ENCODE measurements at regions not wholly inside any gene's neighbourhood (a gene's known extent, or its start where the extent isn't known, plus 50 kb on each side); places are given as distances from the start of the nearest gene placed in this dataset.

DNA sequence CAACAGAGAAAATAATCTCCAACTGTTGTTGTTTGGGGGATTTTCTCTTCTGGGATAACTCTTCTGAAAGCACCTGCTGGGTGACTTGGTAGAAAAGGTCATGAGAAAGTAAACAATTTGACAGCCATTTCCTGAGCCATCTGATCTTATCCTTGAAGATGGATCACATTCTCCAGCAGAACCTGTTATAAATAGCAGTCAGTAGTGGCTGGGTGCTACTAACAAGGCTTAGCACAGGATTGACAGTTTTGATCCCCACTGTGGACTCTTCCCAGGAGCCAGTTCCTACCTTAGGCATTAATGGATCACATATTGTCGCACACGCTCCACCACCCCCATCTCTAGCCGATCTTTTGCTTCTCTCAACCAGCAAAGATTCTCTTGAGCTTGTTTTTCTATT is 220.2 kb downstream of the PLK2 start:
- H3K9me3 Mint-ChIP-seq (ENCODE audit: low read depth, unreplicated experiment): peaks cover 4% of the 10 kb centered on the region
- no peak for TF ChIP-seq CTCF (IDR thresholded peaks at IDR 0.05; ENCODE audit: unreplicated experiment)
- no peak for DNase-seq
- intact Hi-C loops (cut with micrococcal nuclease; ENCODE audit: unreplicated experiment): loop anchor here (10.0 kb wide), 2 partner anchors 55 to 105 kb away; no protein-coding TSS in a partner anchor
- CTCF ChIA-PET: interaction anchor here (1.5 kb wide), 1 partner anchor 52 kb away, joined by 4 read pairs; no protein-coding TSS in a partner anchor
- no peaks in the 10 kb centered on the region for H3K27me3 Mint-ChIP-seq (ENCODE audit: unreplicated experiment)
- no TSS peak for BruUV-seq (replicated peaks)
- H3K4me3 Mint-ChIP-seq (ENCODE audit: low read depth, unreplicated experiment): no peak overlapping the region
- no peak overlapping the region for H3K27ac Mint-ChIP-seq (ENCODE audit: unreplicated experiment)
- no peaks in the 10 kb centered on the region for H3K36me3 Mint-ChIP-seq (ENCODE audit: insufficient read depth, unreplicated experiment)
- H3K4me1 Mint-ChIP-seq (ENCODE audit: low read depth, unreplicated experiment): peaks cover 22% of the 10 kb centered on the region

DNA sequence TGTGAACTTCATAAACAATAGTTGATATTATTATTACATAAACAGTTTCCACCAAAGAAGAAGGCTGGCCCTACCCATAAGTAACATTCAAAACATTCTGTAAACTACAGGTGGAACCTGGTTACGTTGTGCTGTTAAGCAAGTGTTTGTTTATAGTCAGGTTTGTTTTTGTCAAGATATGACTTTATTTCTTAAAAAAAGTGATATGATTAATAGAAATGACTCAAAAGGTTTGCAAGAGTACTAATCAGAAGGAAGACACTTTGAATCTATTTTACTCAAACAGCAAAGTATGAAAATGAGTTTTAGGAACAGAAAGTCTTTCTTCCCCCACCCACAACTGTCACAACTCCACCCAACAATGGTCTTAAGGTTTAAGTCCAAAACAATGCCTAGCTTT is 220.8 kb downstream of the PLK2 start:
- Mint-ChIP-seq H3K4me3 (ENCODE audit: low read depth, unreplicated experiment) (no peak overlapping the region), H3K27ac (ENCODE audit: unreplicated experiment) (no peak overlapping the region), H3K9me3 (ENCODE audit: low read depth, unreplicated experiment) (peaks cover 4% of the 10 kb centered on the region), H3K36me3 (ENCODE audit: insufficient read depth, unreplicated experiment) (no peaks in the 10 kb centered on the region), H3K27me3 (ENCODE audit: unreplicated experiment) (no peaks in the 10 kb centered on the region), H3K4me1 (ENCODE audit: low read depth, unreplicated experiment) (peaks cover 26% of the 10 kb centered on the region)
- no TSS peak for BruUV-seq (replicated peaks)
- intact Hi-C loops (cut with micrococcal nuclease; ENCODE audit: unreplicated experiment): loop anchor here (10.0 kb wide), 2 partner anchors 54 to 104 kb away; no protein-coding TSS in a partner anchor
- CTCF ChIA-PET: interaction anchor here (0.6 kb wide), 2 partner anchors 48 to 171 kb away, joined by 3 to 5 read pairs; no protein-coding TSS in a partner anchor
- no peak for TF ChIP-seq CTCF (IDR thresholded peaks at IDR 0.05; ENCODE audit: unreplicated experiment)
- no peak for DNase-seq

DNA sequence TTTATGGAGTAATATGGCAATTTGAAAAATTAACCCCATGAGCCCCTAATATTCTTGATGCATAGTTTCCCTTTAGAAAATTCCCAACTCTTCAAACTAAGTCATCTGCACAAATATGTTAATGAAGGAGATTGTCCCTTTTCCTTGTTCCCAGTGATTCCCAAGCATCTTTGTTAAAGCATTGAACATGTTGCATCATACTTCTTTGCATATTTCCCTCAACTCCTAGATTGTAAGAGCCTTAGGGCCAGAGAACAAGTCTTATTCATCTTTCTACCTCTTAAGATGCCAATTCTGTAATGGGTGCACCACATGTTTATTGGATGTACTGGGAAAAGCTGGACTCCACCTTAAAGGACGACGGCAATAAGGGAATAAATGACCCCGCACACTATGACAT is 223.4 kb downstream of the PLK2 start:
- no peaks in the 10 kb centered on the region for H3K9me3 Mint-ChIP-seq (ENCODE audit: low read depth, unreplicated experiment)
- H3K36me3 Mint-ChIP-seq (ENCODE audit: insufficient read depth, unreplicated experiment): no peaks in the 10 kb centered on the region
- intact Hi-C loops (cut with micrococcal nuclease; ENCODE audit: unreplicated experiment): loop anchor here (10.0 kb wide), 2 partner anchors 52 to 102 kb away; no protein-coding TSS in a partner anchor
- H3K4me1 Mint-ChIP-seq (ENCODE audit: low read depth, unreplicated experiment): peaks cover 18% of the 10 kb centered on the region
- no TSS peak for BruUV-seq (replicated peaks)
- no peaks in the 10 kb centered on the region for H3K27me3 Mint-ChIP-seq (ENCODE audit: unreplicated experiment)
- no peak for TF ChIP-seq CTCF (IDR thresholded peaks at IDR 0.05; ENCODE audit: unreplicated experiment)
- H3K4me3 Mint-ChIP-seq (ENCODE audit: low read depth, unreplicated experiment): no peak overlapping the region
- CTCF ChIA-PET: no interaction called here
- no peak for DNase-seq
- no peak overlapping the region for H3K27ac Mint-ChIP-seq (ENCODE audit: unreplicated experiment)

DNA sequence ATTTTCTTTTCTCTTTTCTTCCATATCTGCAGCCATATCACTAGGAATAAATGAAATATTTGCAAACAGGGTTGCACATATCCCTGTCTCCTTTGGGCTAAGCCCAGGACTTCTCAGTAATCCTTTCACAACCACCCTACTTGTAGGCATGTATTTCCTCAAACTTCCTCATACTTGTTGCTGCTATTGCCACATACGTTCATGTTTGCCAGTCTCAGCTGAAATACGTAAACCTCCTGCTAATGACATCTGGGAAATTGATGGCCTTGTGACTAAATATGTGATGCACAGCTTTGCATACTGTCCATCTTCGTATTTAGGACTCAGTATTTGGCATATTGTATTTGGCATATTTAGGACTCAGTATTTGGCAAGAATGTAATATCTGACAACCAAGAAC is 224.6 kb downstream of the PLK2 start:
- no peaks in the 10 kb centered on the region for H3K9me3 Mint-ChIP-seq (ENCODE audit: low read depth, unreplicated experiment)
- DNase-seq: peak; percentile 25
- H3K4me1 Mint-ChIP-seq (ENCODE audit: low read depth, unreplicated experiment): peaks cover 13% of the 10 kb centered on the region
- BruUV-seq (replicated peaks): no TSS peak
- intact Hi-C loops (cut with micrococcal nuclease; ENCODE audit: unreplicated experiment): loop anchor here (10.0 kb wide), 2 partner anchors 50 to 100 kb away; no protein-coding TSS in a partner anchor
- TF ChIP-seq CTCF (IDR thresholded peaks at IDR 0.05; ENCODE audit: unreplicated experiment): no peak
- H3K27me3 Mint-ChIP-seq (ENCODE audit: unreplicated experiment): no peaks in the 10 kb centered on the region
- peak overlapping the region; percentile 8 for H3K27ac Mint-ChIP-seq (ENCODE audit: unreplicated experiment)
- no peaks in the 10 kb centered on the region for H3K36me3 Mint-ChIP-seq (ENCODE audit: insufficient read depth, unreplicated experiment)
- CTCF ChIA-PET: interaction anchor here (1.8 kb wide), 1 partner anchor 585 kb away, joined by 3 read pairs; no protein-coding TSS in a partner anchor
- H3K4me3 Mint-ChIP-seq (ENCODE audit: low read depth, unreplicated experiment): no peak overlapping the region
